KMS-11 (cell line): ENCODE measurements at regions not wholly inside any gene's neighbourhood (a gene's known extent, or its start where the extent isn't known, plus 50 kb on each side); places are given as distances from the start of the nearest gene placed in this dataset.
"Not testable (repeated sequence)": the region's sequence is repeated elsewhere in the genome, so short reads cannot be mapped to it uniquely, and the experiment has no call there.

Experiments
- H2AFZ ChIP-seq: fragments of 200-600 bp; sonication (generic); 2 replicates; pipeline ENCODE4 v1.6.1; 2016; ENCODE audit warnings: antibody characterized with exemption, mixed run types, low read depth
- H3K27ac ChIP-seq: fragments of 200-600 bp; sonication (generic); 2 replicates; pipeline ENCODE4 v1.6.1; 2016; ENCODE audit warnings: mild to moderate bottlenecking, mixed run types
- H3K27me3 ChIP-seq: fragments of 200-600 bp; sonication (generic); 2 replicates; pipeline ENCODE4 v1.6.1; 2017; ENCODE audit warnings: mild to moderate bottlenecking, low read depth, mixed run types, moderate library complexity; ENCODE audit not compliant: insufficient read depth
- H3K36me3 ChIP-seq: fragments of 200-600 bp; sonication (generic); 2 replicates; pipeline ENCODE4 v1.6.1; 2017; ENCODE audit warnings: mild to moderate bottlenecking, mixed run types; ENCODE audit not compliant: insufficient read depth
- H3K4me1 ChIP-seq: fragments of 200-600 bp; sonication (generic); 2 replicates; pipeline ENCODE4 v1.6.1; 2016; ENCODE audit warnings: mild to moderate bottlenecking, low read depth, mixed run types; ENCODE audit not compliant: poor library complexity, severe bottlenecking
- H3K4me2 ChIP-seq: fragments of 200-600 bp; sonication (generic); 2 replicates; pipeline ENCODE4 v1.7.0; 2016; ENCODE audit warnings: mild to moderate bottlenecking, mixed run types
- H3K4me3 ChIP-seq: fragments of 200-600 bp; sonication (generic); IDR thresholded peaks from 2 replicates; pipeline ENCODE4 v1.6.1; 2017; ENCODE audit warnings: low read depth, low read length, mixed read lengths; ENCODE audit not compliant: insufficient read depth
- H3K79me2 ChIP-seq: fragments of 200-600 bp; sonication (generic); 2 replicates; pipeline ENCODE4 v1.6.1; 2016; ENCODE audit warnings: low read depth, mixed run types; ENCODE audit not compliant: insufficient read depth
- H3K9ac ChIP-seq: fragments of 200-600 bp; sonication (generic); 2 replicates; pipeline ENCODE4 v1.6.1; 2016; ENCODE audit warnings: mild to moderate bottlenecking, mixed run types
- H4K20me1 ChIP-seq: fragments of 200-600 bp; sonication (generic); 2 replicates; pipeline ENCODE4 v1.6.1; 2016; ENCODE audit warnings: mild to moderate bottlenecking, mixed run types; ENCODE audit not compliant: insufficient read depth
- CTCF ChIP-seq: fragments of 200-600 bp; sonication (generic); conservative IDR thresholded peaks from 2 replicates; pipeline ENCODE4 v1.6.1; 2017; ENCODE audit warnings: low read depth, mild to moderate bottlenecking, antibody characterized with exemption, low read length, moderate library complexity, mixed read lengths

DNA sequence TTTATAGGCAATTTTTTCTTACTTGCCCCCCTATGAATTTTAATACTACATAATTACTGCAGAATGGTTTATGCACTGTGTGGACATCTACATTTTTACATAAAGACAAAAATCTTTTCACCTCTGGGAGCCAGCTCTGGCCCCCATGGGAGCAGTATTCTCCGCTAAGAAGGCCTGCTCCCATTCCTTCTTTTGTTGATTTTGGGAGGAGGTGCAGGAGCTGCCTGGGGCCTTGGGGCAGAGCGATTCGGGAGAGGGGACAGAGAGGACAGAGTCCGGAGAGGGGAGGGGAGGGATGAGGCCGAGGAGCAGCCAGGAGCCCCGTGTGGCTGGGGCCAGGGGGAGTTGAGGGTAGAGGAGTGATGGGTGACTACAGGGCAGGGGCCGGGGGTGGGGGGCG lies 452.0 kb downstream of the PREX1 start:
- H4K20me1 ChIP-seq, result no peaks in the 10 kb centered on the region
- no peak overlapping the region for H3K4me3 ChIP-seq
- H2AFZ ChIP-seq, result no peak overlapping the region
- H3K79me2 ChIP-seq, result no peaks in the 10 kb centered on the region
- H3K36me3 ChIP-seq, result no peaks in the 10 kb centered on the region
- no peak overlapping the region for H3K27ac ChIP-seq
- H3K9ac ChIP-seq, result no peak overlapping the region
- TF ChIP-seq CTCF, result no peak
- H3K4me1 ChIP-seq, result no peaks in the 10 kb centered on the region
- no peak overlapping the region for H3K4me2 ChIP-seq
- peaks cover 7% of the 10 kb centered on the region for H3K27me3 ChIP-seq

- no peak overlapping the region for H2AFZ ChIP-seq
- H3K79me2 ChIP-seq, result no peaks in the 10 kb centered on the region
- no peak overlapping the region for H3K4me2 ChIP-seq
- H3K4me1 ChIP-seq, result no peaks in the 10 kb centered on the region
- H3K9ac ChIP-seq, result no peak overlapping the region
- H4K20me1 ChIP-seq, result no peaks in the 10 kb centered on the region
- no peaks in the 10 kb centered on the region for H3K36me3 ChIP-seq
- H3K4me3 ChIP-seq, result no peak overlapping the region
- TF ChIP-seq CTCF, result no peak
- peaks cover 7% of the 10 kb centered on the region for H3K27me3 ChIP-seq
- no peak overlapping the region for H3K27ac ChIP-seq
Measured at GRCh38 chr20:48374991-48375595, 452.7 kb downstream of the PREX1 start.

- not testable (repeated sequence) for H3K4me3 ChIP-seq, H3K27me3 ChIP-seq, H3K79me2 ChIP-seq, H3K27ac ChIP-seq, H3K36me3 ChIP-seq, H3K4me2 ChIP-seq, H4K20me1 ChIP-seq, H2AFZ ChIP-seq, H3K4me1 ChIP-seq, H3K9ac ChIP-seq
Measured at GRCh38 chr20:48374031-48374907, 453.5 kb downstream of the PREX1 start.

DNA sequence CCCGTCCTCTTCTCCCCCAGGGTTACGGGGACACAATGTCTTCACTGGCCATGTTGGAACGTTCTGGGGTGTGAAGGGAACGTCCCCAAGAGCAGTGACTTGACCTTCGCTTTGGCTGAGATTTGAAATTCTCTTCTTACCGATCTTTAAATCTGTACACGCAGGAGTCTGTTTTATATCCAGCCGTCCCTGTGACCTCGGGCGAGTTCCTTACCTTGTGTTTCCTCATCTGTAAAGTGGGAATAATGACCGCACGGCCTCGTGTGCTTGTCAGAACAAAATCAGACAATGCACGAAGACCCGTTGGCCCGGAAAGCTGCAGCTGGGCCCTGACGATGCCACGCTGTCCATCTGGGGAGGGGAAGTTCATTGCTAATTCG lies 454.3 kb downstream of the PREX1 start:
- H3K4me3 ChIP-seq, result no peak overlapping the region
- H3K79me2 ChIP-seq, result no peaks in the 10 kb centered on the region
- no peak overlapping the region for H3K9ac ChIP-seq
- H2AFZ ChIP-seq, result no peak overlapping the region
- H3K4me2 ChIP-seq, result no peak overlapping the region
- no peaks in the 10 kb centered on the region for H3K4me1 ChIP-seq
- H4K20me1 ChIP-seq, result no peaks in the 10 kb centered on the region
- no peaks in the 10 kb centered on the region for H3K36me3 ChIP-seq
- no peak for TF ChIP-seq CTCF
- H3K27ac ChIP-seq, result no peak overlapping the region
- peaks cover 17% of the 10 kb centered on the region for H3K27me3 ChIP-seq

- not testable (repeated sequence) for H3K36me3 ChIP-seq, H2AFZ ChIP-seq, H4K20me1 ChIP-seq, H3K4me3 ChIP-seq, H3K4me1 ChIP-seq, H3K9ac ChIP-seq, H3K27ac ChIP-seq, H3K4me2 ChIP-seq, H3K79me2 ChIP-seq
- peaks cover 20% of the 10 kb centered on the region for H3K27me3 ChIP-seq
Measured at GRCh38 chr20:48372851-48373554, 454.8 kb downstream of the PREX1 start.
